ENCODE measurements at regions not wholly inside any gene's neighbourhood (a gene's known extent, or its start where the extent isn't known, plus 50 kb on each side); places are given as distances from the start of the nearest gene placed in this dataset.

DNA sequence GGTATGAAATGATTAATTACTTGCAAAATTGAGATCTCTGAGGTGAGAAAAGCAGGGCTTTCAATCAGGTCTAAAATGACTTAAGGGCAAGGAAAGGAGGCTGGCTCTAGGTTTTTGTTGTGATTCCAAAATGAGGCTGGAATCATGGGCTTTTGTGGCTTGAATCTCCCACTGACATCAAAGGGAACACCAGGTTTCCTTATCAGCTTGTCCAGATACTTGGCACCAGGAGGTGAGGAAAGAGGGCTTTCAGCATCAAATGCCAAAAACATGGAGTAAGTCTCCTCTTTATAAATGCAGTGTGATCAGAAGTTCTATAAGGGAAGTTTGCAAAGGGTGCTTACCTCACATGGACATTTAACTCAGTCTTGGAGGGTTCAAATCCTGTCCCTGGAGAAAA lies 402.3 kb downstream of the NDFIP2 start:
- TF ChIP-seq, protein P1, sequence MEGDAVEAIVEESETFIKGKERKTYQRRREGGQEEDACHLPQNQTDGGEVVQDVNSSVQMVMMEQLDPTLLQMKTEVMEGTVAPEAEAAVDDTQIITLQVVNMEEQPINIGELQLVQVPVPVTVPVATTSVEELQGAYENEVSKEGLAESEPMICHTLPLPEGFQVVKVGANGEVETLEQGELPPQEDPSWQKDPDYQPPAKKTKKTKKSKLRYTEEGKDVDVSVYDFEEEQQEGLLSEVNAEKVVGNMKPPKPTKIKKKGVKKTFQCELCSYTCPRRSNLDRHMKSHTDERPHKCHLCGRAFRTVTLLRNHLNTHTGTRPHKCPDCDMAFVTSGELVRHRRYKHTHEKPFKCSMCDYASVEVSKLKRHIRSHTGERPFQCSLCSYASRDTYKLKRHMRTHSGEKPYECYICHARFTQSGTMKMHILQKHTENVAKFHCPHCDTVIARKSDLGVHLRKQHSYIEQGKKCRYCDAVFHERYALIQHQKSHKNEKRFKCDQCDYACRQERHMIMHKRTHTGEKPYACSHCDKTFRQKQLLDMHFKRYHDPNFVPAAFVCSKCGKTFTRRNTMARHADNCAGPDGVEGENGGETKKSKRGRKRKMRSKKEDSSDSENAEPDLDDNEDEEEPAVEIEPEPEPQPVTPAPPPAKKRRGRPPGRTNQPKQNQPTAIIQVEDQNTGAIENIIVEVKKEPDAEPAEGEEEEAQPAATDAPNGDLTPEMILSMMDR (conservative IDR thresholded peaks at IDR 0.05) = no peak
- TF ChIP-seq EZH2 (IDR thresholded peaks at IDR 0.05; ENCODE audit: low read depth) = no peak
